ENCODE measurements at regions not wholly inside any gene's neighbourhood (a gene's known extent, or its start where the extent isn't known, plus 50 kb on each side); places are given as distances from the start of the nearest gene placed in this dataset.

GRCh38 chr5:120938604-120939003 lies 474.5 kb downstream of the PRR16 start:
- TF ChIP-seq, protein P1, sequence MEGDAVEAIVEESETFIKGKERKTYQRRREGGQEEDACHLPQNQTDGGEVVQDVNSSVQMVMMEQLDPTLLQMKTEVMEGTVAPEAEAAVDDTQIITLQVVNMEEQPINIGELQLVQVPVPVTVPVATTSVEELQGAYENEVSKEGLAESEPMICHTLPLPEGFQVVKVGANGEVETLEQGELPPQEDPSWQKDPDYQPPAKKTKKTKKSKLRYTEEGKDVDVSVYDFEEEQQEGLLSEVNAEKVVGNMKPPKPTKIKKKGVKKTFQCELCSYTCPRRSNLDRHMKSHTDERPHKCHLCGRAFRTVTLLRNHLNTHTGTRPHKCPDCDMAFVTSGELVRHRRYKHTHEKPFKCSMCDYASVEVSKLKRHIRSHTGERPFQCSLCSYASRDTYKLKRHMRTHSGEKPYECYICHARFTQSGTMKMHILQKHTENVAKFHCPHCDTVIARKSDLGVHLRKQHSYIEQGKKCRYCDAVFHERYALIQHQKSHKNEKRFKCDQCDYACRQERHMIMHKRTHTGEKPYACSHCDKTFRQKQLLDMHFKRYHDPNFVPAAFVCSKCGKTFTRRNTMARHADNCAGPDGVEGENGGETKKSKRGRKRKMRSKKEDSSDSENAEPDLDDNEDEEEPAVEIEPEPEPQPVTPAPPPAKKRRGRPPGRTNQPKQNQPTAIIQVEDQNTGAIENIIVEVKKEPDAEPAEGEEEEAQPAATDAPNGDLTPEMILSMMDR (IDR thresholded peaks at IDR 0.05) = no peak
- no peak for TF ChIP-seq POLR2A (IDR thresholded peaks at IDR 0.05)

All from heart left ventricle (tissue), 13 donors.